ENCODE measurements at regions not wholly inside any gene's neighbourhood (a gene's known extent, or its start where the extent isn't known, plus 50 kb on each side); places are given as distances from the start of the nearest gene placed in this dataset.

GRCh38 chr1:172944931-172945330, 105.8 kb downstream of the TNFSF18 start:
- H3K4me1 ChIP-seq, result peaks cover 3% of the 10 kb centered on the region
- intact Hi-C loops (cut with DNase I), result no loop called here
- no peaks in the 10 kb centered on the region for H3K9me3 ChIP-seq
- H3K27ac ChIP-seq, result no peak overlapping the region
- DNase-seq (no peak), ATAC-seq (no peak)
- H3K4me3 ChIP-seq, result no peak overlapping the region
- TF ChIP-seq CTCF (IDR thresholded peaks at IDR 0.05), result no peak
- H3K27me3 ChIP-seq, result no peaks in the 10 kb centered on the region
- H3K36me3 ChIP-seq, result no peaks in the 10 kb centered on the region

GRCh38 chr1:172946814-172947507, 103.8 kb downstream of the TNFSF18 start:
- DNase-seq, result no peak
- Histone ChIP-seq H3K4me1 (peaks cover 6% of the 10 kb centered on the region), H3K27me3 (no peaks in the 10 kb centered on the region), H3K27ac (no peak overlapping the region), H3K4me3 (no peak overlapping the region), H3K36me3 (no peaks in the 10 kb centered on the region), H3K9me3 (no peaks in the 10 kb centered on the region)
- no peak for ATAC-seq
- no peak for TF ChIP-seq CTCF (IDR thresholded peaks at IDR 0.05)
- intact Hi-C loops (cut with DNase I), result no loop called here

- no peaks in the 10 kb centered on the region for H3K9me3 ChIP-seq
- H3K36me3 ChIP-seq, result no peaks in the 10 kb centered on the region
- ATAC-seq (no peak), DNase-seq (no peak)
- no peak for TF ChIP-seq CTCF (IDR thresholded peaks at IDR 0.05)
- H3K27ac ChIP-seq, result no peak overlapping the region
- peaks cover 12% of the 10 kb centered on the region for H3K4me1 ChIP-seq
- H3K4me3 ChIP-seq, result no peak overlapping the region
- intact Hi-C loops (cut with DNase I), result no loop called here
- no peaks in the 10 kb centered on the region for H3K27me3 ChIP-seq
Measured at GRCh38 chr1:172948457-172948856, 102.3 kb downstream of the TNFSF18 start.

GRCh38 chr1:172949096-172949495, 101.6 kb downstream of the TNFSF18 start:
- Histone ChIP-seq H3K36me3 (no peaks in the 10 kb centered on the region), H3K9me3 (no peaks in the 10 kb centered on the region), H3K4me3 (no peak overlapping the region), H3K4me1 (peaks cover 12% of the 10 kb centered on the region), H3K27me3 (no peaks in the 10 kb centered on the region), H3K27ac (no peak overlapping the region)
- TF ChIP-seq CTCF (IDR thresholded peaks at IDR 0.05), result no peak
- intact Hi-C loops (cut with DNase I), result no loop called here
- no peak for ATAC-seq
- no peak for DNase-seq

GRCh38 chr1:172950528-172950927, 100.2 kb downstream of the TNFSF18 start:
- intact Hi-C loops (cut with DNase I), result no loop called here
- no peak for DNase-seq

More at GRCh38 chr1:172950528-172950927, 100.2 kb downstream of the TNFSF18 start:
- H3K36me3 ChIP-seq, result no peaks in the 10 kb centered on the region
- H3K27ac ChIP-seq, result no peak overlapping the region
- H3K27me3 ChIP-seq, result no peaks in the 10 kb centered on the region
- no peak overlapping the region for H3K4me3 ChIP-seq
- peaks cover 12% of the 10 kb centered on the region for H3K4me1 ChIP-seq
- no peaks in the 10 kb centered on the region for H3K9me3 ChIP-seq
- no peak for TF ChIP-seq CTCF (IDR thresholded peaks at IDR 0.05)
- no peak for ATAC-seq
